ENCODE measurements at regions not wholly inside any gene's neighbourhood (a gene's known extent, or its start where the extent isn't known, plus 50 kb on each side); places are given as distances from the start of the nearest gene placed in this dataset.

- TF ChIP-seq EZH2 (IDR thresholded peaks at IDR 0.05; ENCODE audit: low read length, unreplicated experiment): no peak
- TF ChIP-seq, protein P1, sequence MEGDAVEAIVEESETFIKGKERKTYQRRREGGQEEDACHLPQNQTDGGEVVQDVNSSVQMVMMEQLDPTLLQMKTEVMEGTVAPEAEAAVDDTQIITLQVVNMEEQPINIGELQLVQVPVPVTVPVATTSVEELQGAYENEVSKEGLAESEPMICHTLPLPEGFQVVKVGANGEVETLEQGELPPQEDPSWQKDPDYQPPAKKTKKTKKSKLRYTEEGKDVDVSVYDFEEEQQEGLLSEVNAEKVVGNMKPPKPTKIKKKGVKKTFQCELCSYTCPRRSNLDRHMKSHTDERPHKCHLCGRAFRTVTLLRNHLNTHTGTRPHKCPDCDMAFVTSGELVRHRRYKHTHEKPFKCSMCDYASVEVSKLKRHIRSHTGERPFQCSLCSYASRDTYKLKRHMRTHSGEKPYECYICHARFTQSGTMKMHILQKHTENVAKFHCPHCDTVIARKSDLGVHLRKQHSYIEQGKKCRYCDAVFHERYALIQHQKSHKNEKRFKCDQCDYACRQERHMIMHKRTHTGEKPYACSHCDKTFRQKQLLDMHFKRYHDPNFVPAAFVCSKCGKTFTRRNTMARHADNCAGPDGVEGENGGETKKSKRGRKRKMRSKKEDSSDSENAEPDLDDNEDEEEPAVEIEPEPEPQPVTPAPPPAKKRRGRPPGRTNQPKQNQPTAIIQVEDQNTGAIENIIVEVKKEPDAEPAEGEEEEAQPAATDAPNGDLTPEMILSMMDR (conservative IDR thresholded peaks at IDR 0.05; ENCODE audit: low read depth, low read length): no peak
These were observed 598.8 kb downstream of the TUSC7 start for GRCh38 chr3:117308353-117308752.

All from PC-3 (cell line).